ENCODE measurements at regions not wholly inside any gene's neighbourhood (a gene's known extent, or its start where the extent isn't known, plus 50 kb on each side); places are given as distances from the start of the nearest gene placed in this dataset.

DNA sequence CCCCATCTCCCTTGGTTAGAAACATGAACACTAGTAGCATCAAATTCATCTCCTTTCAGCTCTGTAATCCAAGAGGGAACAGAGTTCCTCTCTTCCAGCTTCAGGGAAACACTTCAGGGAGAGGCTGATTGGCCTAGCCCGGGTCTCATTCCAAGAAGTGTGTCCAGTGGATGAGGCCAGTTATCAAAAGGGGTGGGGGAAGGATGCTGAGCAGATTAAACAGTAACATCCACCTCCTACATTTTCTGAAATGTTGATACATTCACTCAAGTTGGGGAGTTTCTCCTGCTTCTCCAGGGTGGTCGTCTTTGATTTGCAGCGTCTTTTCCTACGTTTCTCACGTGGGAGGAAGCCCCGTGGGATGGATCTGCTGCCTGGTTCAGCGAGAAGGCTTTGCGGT is 62.9 kb upstream of the WSB1 start:
- no peaks in the 10 kb centered on the region for H3K79me2 ChIP-seq (ENCODE audit: insufficient read depth, low read length)
- Mint-ChIP-seq H3K27me3 (ENCODE audit: low read depth, unreplicated experiment) (peaks cover 13% of the 10 kb centered on the region), H3K36me3 (ENCODE audit: low read depth, unreplicated experiment) (no peaks in the 10 kb centered on the region), H3K27ac (ENCODE audit: unreplicated experiment) (no peak overlapping the region), H3K9me3 (ENCODE audit: unreplicated experiment) (no peaks in the 10 kb centered on the region), H3K4me3 (ENCODE audit: unreplicated experiment) (no peak overlapping the region), H3K4me1 (ENCODE audit: low read depth, unreplicated experiment) (peaks cover 4% of the 10 kb centered on the region)
- FAIRE-seq (no peak), DNase-seq (ENCODE audit: low read depth) (no peak)
- H3K4me1 ChIP-seq (ENCODE audit: insufficient read depth, low read length): no peaks in the 10 kb centered on the region
- H3K9ac ChIP-seq (ENCODE audit: low read length): no peak overlapping the region
- no peak overlapping the region for H3K4me2 ChIP-seq (ENCODE audit: low read length)
- no peak overlapping the region for H3K4me3 ChIP-seq (ENCODE audit: insufficient read depth, low read depth, low read length)
- TF ChIP-seq, protein P1, sequence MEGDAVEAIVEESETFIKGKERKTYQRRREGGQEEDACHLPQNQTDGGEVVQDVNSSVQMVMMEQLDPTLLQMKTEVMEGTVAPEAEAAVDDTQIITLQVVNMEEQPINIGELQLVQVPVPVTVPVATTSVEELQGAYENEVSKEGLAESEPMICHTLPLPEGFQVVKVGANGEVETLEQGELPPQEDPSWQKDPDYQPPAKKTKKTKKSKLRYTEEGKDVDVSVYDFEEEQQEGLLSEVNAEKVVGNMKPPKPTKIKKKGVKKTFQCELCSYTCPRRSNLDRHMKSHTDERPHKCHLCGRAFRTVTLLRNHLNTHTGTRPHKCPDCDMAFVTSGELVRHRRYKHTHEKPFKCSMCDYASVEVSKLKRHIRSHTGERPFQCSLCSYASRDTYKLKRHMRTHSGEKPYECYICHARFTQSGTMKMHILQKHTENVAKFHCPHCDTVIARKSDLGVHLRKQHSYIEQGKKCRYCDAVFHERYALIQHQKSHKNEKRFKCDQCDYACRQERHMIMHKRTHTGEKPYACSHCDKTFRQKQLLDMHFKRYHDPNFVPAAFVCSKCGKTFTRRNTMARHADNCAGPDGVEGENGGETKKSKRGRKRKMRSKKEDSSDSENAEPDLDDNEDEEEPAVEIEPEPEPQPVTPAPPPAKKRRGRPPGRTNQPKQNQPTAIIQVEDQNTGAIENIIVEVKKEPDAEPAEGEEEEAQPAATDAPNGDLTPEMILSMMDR (IDR thresholded peaks at IDR 0.05; ENCODE audit: insufficient read depth, low read depth, low read length): no peak
- TF ChIP-seq EZH2 (IDR thresholded peaks at IDR 0.05; ENCODE audit: insufficient read depth, low read length): no peak
- no peaks in the 10 kb centered on the region for H3K27me3 ChIP-seq (ENCODE audit: insufficient read depth, low read length)
- no peaks in the 10 kb centered on the region for H4K20me1 ChIP-seq (ENCODE audit: insufficient read depth, low read length)
- no peak overlapping the region for H2AFZ ChIP-seq (ENCODE audit: low read depth, low read length)
- no peaks in the 10 kb centered on the region for H3K9me3 ChIP-seq (ENCODE audit: insufficient read depth, low read depth, low read length)
- H3K27ac ChIP-seq (ENCODE audit: low read depth, low read length): no peak overlapping the region
- H3K36me3 ChIP-seq (ENCODE audit: insufficient read depth, low read length): no peaks in the 10 kb centered on the region

DNA sequence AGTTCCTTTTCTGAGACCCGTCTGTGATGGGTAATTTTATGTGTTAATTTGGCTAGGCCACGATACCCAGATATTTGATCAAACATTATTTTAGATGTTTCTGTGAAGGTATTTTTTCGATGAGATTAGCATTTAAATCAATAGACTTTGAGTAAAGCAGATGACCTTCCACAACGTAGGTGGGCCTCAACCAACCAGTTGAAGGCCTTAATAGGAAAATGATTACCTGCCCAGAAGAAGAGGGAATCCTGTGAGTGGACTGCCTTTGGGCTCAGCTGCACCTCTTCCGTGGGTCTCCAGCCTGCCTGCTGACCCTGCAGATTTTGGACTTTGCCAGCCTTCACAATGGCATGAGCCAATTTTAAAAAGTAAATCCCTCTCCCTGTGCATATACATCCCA is 61.6 kb upstream of the WSB1 start:
- H3K4me3 Mint-ChIP-seq (ENCODE audit: unreplicated experiment): no peak overlapping the region
- H3K4me2 ChIP-seq (ENCODE audit: low read length): no peak overlapping the region
- H3K36me3 Mint-ChIP-seq (ENCODE audit: low read depth, unreplicated experiment): no peaks in the 10 kb centered on the region
- H3K4me3 ChIP-seq (ENCODE audit: insufficient read depth, low read depth, low read length): no peak overlapping the region
- FAIRE-seq (no peak), DNase-seq (ENCODE audit: low read depth) (no peak)
- no peak overlapping the region for H3K27ac ChIP-seq (ENCODE audit: low read depth, low read length)
- no peak overlapping the region for H3K9ac ChIP-seq (ENCODE audit: low read length)
- no peaks in the 10 kb centered on the region for H3K4me1 ChIP-seq (ENCODE audit: insufficient read depth, low read length)
- no peak overlapping the region for H2AFZ ChIP-seq (ENCODE audit: low read depth, low read length)
- peaks cover 13% of the 10 kb centered on the region for H3K27me3 Mint-ChIP-seq (ENCODE audit: low read depth, unreplicated experiment)
- H4K20me1 ChIP-seq (ENCODE audit: insufficient read depth, low read length): no peaks in the 10 kb centered on the region
- no peak for TF ChIP-seq EZH2 (IDR thresholded peaks at IDR 0.05; ENCODE audit: insufficient read depth, low read length)
- TF ChIP-seq, protein P1 (IDR thresholded peaks at IDR 0.05; ENCODE audit: insufficient read depth, low read depth, low read length): no peak
- H3K27me3 ChIP-seq (ENCODE audit: insufficient read depth, low read length): no peaks in the 10 kb centered on the region
- no peaks in the 10 kb centered on the region for H3K9me3 Mint-ChIP-seq (ENCODE audit: unreplicated experiment)
- no peaks in the 10 kb centered on the region for H3K9me3 ChIP-seq (ENCODE audit: insufficient read depth, low read depth, low read length)
- no peaks in the 10 kb centered on the region for H3K36me3 ChIP-seq (ENCODE audit: insufficient read depth, low read length)
- H3K79me2 ChIP-seq (ENCODE audit: insufficient read depth, low read length): no peaks in the 10 kb centered on the region
- H3K27ac Mint-ChIP-seq (ENCODE audit: unreplicated experiment): no peak overlapping the region
- H3K4me1 Mint-ChIP-seq (ENCODE audit: low read depth, unreplicated experiment): no peaks in the 10 kb centered on the region

DNA sequence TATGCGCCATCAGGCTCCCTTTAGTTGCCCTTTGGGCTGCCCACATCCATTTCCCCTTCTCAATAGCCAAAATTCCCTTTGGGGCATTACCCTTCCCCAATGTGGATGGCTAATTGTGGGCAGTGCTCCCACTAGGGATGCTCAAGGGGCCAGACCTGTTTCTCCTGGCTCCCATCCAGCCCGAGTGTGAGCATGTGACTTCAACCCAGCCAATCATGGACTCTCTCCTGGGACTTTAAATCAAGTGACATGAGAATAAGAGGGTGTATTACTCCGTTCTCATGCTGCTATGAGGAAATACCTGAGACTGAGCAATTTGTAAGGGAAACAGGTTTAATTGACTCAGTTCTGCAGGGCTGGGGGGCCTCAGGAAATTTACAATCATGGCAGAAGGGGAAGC is 60.9 kb upstream of the WSB1 start:
- peaks cover 13% of the 10 kb centered on the region for H3K27me3 Mint-ChIP-seq (ENCODE audit: low read depth, unreplicated experiment)
- Histone ChIP-seq H3K79me2 (ENCODE audit: insufficient read depth, low read length) (no peaks in the 10 kb centered on the region), H3K4me3 (ENCODE audit: insufficient read depth, low read depth, low read length) (no peak overlapping the region), H3K36me3 (ENCODE audit: insufficient read depth, low read length) (no peaks in the 10 kb centered on the region), H2AFZ (ENCODE audit: low read depth, low read length) (no peak overlapping the region), H3K9me3 (ENCODE audit: insufficient read depth, low read depth, low read length) (no peaks in the 10 kb centered on the region), H3K4me2 (ENCODE audit: low read length) (no peak overlapping the region), H3K27ac (ENCODE audit: low read depth, low read length) (no peak overlapping the region), H3K4me1 (ENCODE audit: insufficient read depth, low read length) (no peaks in the 10 kb centered on the region), H3K27me3 (ENCODE audit: insufficient read depth, low read length) (no peaks in the 10 kb centered on the region), H4K20me1 (ENCODE audit: insufficient read depth, low read length) (no peaks in the 10 kb centered on the region), H3K9ac (ENCODE audit: low read length) (no peak overlapping the region)
- DNase-seq (ENCODE audit: low read depth): no peak
- no peak overlapping the region for H3K27ac Mint-ChIP-seq (ENCODE audit: unreplicated experiment)
- H3K4me3 Mint-ChIP-seq (ENCODE audit: unreplicated experiment): no peak overlapping the region
- H3K36me3 Mint-ChIP-seq (ENCODE audit: low read depth, unreplicated experiment): no peaks in the 10 kb centered on the region
- no peak for TF ChIP-seq EZH2 (IDR thresholded peaks at IDR 0.05; ENCODE audit: insufficient read depth, low read length)
- TF ChIP-seq, protein P1 (IDR thresholded peaks at IDR 0.05; ENCODE audit: insufficient read depth, low read depth, low read length): no peak
- H3K4me1 Mint-ChIP-seq (ENCODE audit: low read depth, unreplicated experiment): no peaks in the 10 kb centered on the region
- no peaks in the 10 kb centered on the region for H3K9me3 Mint-ChIP-seq (ENCODE audit: unreplicated experiment)
- no peak for FAIRE-seq
